HepG2 (cell line): ENCODE measurements at regions not wholly inside any gene's neighbourhood (a gene's known extent, or its start where the extent isn't known, plus 50 kb on each side); places are given as distances from the start of the nearest gene placed in this dataset.

Experiments used
- DPF2 ChIP-seq: sonication (generic); formaldehyde crosslinking; IDR thresholded peaks from 2 replicates; pipeline ENCODE4 v1.4.0; 2020; ENCODE audit warnings: mild to moderate bottlenecking, low read depth, missing genetic modification reagents, borderline replicate concordance
- DRAP1 ChIP-seq: IDR thresholded peaks from 2 replicates; pipeline ENCODE4 v1.6.1; 2016; ENCODE audit warnings: missing genetic modification reagents, missing compliant biosample characterization
- EED ChIP-seq: sonication (generic); formaldehyde crosslinking; IDR thresholded peaks from 2 replicates; pipeline ENCODE4 v1.5.0; 2020; ENCODE audit warnings: mild to moderate bottlenecking, missing genetic modification reagents
- ZKSCAN1 ChIP-seq: fragments of 150-350 bp; IDR thresholded peaks from 2 replicates; pipeline ENCODE4 v1.6.1; 2014; ENCODE audit warnings: low read length
- ZNF296 ChIP-seq: sonication (generic); formaldehyde crosslinking; conservative IDR thresholded peaks from 2 replicates; pipeline ENCODE4 v1.5.0; 2020; ENCODE audit warnings: mild to moderate bottlenecking, missing genetic modification reagents
- ZNF512 ChIP-seq: sonication (generic); formaldehyde crosslinking; IDR thresholded peaks from 2 replicates; pipeline ENCODE4 v1.4.0; 2020; ENCODE audit warnings: mild to moderate bottlenecking, missing genetic modification reagents
- ZNF761 ChIP-seq: sonication (generic); formaldehyde crosslinking; conservative IDR thresholded peaks from 2 replicates; pipeline ENCODE4 v1.4.0; 2020; ENCODE audit warnings: mild to moderate bottlenecking, missing genetic modification reagents
- ZNF782 ChIP-seq: sonication (generic); formaldehyde crosslinking; IDR thresholded peaks from 2 replicates; pipeline ENCODE4 v1.4.0; 2020; ENCODE audit warnings: missing genetic modification reagents, mild to moderate bottlenecking, borderline replicate concordance
- TF ChIP-seq, protein P1 (sequence below): sonication (generic); formaldehyde crosslinking; IDR thresholded peaks from 2 replicates; pipeline ENCODE4 v1.8.0; 2023; ENCODE audit warnings: mild to moderate bottlenecking, missing genetic modification reagents
- TF ChIP-seq, protein P2 (sequence below): sonication (generic); formaldehyde crosslinking; IDR thresholded peaks from 2 replicates; pipeline ENCODE4 v1.4.0; 2020; ENCODE audit warnings: missing genetic modification reagents, borderline replicate concordance

- no peak for TF ChIP-seq ZNF296
- TF ChIP-seq, protein P1, sequence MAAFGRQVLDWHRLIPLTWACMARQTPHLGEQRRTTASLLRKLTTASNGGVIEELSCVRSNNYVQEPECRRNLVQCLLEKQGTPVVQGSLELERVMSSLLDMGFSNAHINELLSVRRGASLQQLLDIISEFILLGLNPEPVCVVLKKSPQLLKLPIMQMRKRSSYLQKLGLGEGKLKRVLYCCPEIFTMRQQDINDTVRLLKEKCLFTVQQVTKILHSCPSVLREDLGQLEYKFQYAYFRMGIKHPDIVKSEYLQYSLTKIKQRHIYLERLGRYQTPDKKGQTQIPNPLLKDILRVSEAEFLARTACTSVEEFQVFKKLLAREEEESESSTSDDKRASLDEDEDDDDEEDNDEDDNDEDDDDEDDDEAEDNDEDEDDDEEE, result no peak
- TF ChIP-seq DRAP1, result no peak
- TF ChIP-seq EED (CRISPR knock-in tag), result no peak
- no peak for TF ChIP-seq ZNF782 (CRISPR knock-in tag)
- no peak for TF ChIP-seq ZKSCAN1
- no peak for TF ChIP-seq ZNF761 (CRISPR knock-in tag)
- TF ChIP-seq DPF2 (CRISPR knock-in tag), result no peak
- TF ChIP-seq, protein P2, sequence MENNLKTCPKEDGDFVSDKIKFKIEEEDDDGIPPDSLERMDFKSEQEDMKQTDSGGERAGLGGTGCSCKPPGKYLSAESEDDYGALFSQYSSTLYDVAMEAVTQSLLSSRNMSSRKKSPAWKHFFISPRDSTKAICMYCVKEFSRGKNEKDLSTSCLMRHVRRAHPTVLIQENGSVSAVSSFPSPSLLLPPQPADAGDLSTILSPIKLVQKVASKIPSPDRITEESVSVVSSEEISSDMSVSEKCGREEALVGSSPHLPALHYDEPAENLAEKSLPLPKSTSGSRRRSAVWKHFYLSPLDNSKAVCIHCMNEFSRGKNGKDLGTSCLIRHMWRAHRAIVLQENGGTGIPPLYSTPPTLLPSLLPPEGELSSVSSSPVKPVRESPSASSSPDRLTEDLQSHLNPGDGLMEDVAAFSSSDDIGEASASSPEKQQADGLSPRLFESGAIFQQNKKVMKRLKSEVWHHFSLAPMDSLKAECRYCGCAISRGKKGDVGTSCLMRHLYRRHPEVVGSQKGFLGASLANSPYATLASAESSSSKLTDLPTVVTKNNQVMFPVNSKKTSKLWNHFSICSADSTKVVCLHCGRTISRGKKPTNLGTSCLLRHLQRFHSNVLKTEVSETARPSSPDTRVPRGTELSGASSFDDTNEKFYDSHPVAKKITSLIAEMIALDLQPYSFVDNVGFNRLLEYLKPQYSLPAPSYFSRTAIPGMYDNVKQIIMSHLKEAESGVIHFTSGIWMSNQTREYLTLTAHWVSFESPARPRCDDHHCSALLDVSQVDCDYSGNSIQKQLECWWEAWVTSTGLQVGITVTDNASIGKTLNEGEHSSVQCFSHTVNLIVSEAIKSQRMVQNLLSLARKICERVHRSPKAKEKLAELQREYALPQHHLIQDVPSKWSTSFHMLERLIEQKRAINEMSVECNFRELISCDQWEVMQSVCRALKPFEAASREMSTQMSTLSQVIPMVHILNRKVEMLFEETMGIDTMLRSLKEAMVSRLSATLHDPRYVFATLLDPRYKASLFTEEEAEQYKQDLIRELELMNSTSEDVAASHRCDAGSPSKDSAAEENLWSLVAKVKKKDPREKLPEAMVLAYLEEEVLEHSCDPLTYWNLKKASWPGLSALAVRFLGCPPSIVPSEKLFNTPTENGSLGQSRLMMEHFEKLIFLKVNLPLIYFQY, result no peak
- TF ChIP-seq ZNF512 (CRISPR knock-in tag), result peak; percentile 86
- TF ChIP-seq, all 625 proteins: peak for 3
Measured at GRCh38 chr19:30815889-30816580, 443.9 kb downstream of the ZNF536 start (continued).
